CD4-positive, alpha-beta T cell (primary cell): ENCODE measurements at regions not wholly inside any gene's neighbourhood (a gene's known extent, or its start where the extent isn't known, plus 50 kb on each side); places are given as distances from the start of the nearest gene placed in this dataset.

ENCODE experiments used
- ATAC-seq: fragments of 200-7000 bp; cut with Tn5 transposase; one replicate; pipeline ENCODE4 v1.10.0; 2022; ENCODE audit warnings: mild to moderate bottlenecking; ENCODE audit not compliant: poor library complexity
- CTCF ChIA-PET: fragments of 350-600 bp; sonication (Branson Sonifier 250); formaldehyde crosslinking; loops from one replicate; lab custom pipeline; 2021; ENCODE audit warnings: antibody characterized with exemption, inconsistent platforms; lab: Charles Lee
- POLR2A ChIA-PET: fragments of 350-600 bp; sonication (Branson Sonifier 250); formaldehyde crosslinking; loops from one replicate; lab custom pipeline; 2021; ENCODE audit warnings: antibody characterized with exemption, inconsistent platforms; lab: Charles Lee
- DNase-seq, 14 experiments: peaks; one replicate each; pipeline ENCODE4 v3.0.0-alpha.2; 2013 to 2020; ENCODE audit warnings: mixed read lengths in 2 of 14
- H3K27ac ChIP-seq, 2 donors: one replicate each; pipeline versions ENCODE4 v1.5.1 to v1.7.0; 2013; ENCODE audit warnings: low read length in 2 of 2, low read depth in 1 of 2, mild to moderate bottlenecking in 1 of 2
- H3K27me3 ChIP-seq, 2 experiments: 1 replicate in 1 of 2; 2 replicates in 1 of 2; pipeline versions ENCODE4 v1.6.1 to v1.7.0; 2013; ENCODE audit warnings: low read length in 2 of 2, control low read depth in 1 of 2, mild to moderate bottlenecking in 1 of 2, moderate library complexity in 1 of 2; ENCODE audit not compliant: insufficient read depth in 2 of 2, control insufficient read depth in 1 of 2
- H3K36me3 ChIP-seq: one replicate; pipeline ENCODE4 v1.6.1; 2013; ENCODE audit warnings: low read length, control low read depth; ENCODE audit not compliant: insufficient read depth
- H3K4me1 ChIP-seq: one replicate; pipeline ENCODE4 v1.6.1; 2013; ENCODE audit warnings: low read length, control low read depth; ENCODE audit not compliant: insufficient read depth
- H3K4me3 ChIP-seq: one replicate; pipeline ENCODE4 v1.5.1; 2013; ENCODE audit warnings: mild to moderate bottlenecking, low read length, moderate library complexity
- H3K9me3 ChIP-seq, 2 experiments: 1 replicate in 1 of 2; 2 replicates in 1 of 2; pipeline versions ENCODE4 v1.6.1 to v1.7.0; 2013; ENCODE audit warnings: low read length in 2 of 2, mild to moderate bottlenecking in 2 of 2, control low read depth in 1 of 2, moderate library complexity in 1 of 2; ENCODE audit not compliant: control insufficient read depth in 1 of 2, insufficient read depth in 1 of 2
- H3K27ac Mint-ChIP-seq: one replicate; pipeline ENCODE4 v1.8.0; 2020; ENCODE audit warnings: mixed read lengths
- H3K27me3 Mint-ChIP-seq: one replicate; pipeline ENCODE4 v1.8.0; 2021; ENCODE audit warnings: mixed read lengths
- H3K36me3 Mint-ChIP-seq: one replicate; pipeline ENCODE4 v1.8.0; 2021; ENCODE audit warnings: low read depth, mixed read lengths
- H3K4me1 Mint-ChIP-seq: one replicate; pipeline ENCODE4 v1.8.0; 2021; ENCODE audit warnings: low read depth, mixed read lengths
- H3K4me3 Mint-ChIP-seq: one replicate; pipeline ENCODE4 v1.8.0; 2020; ENCODE audit warnings: mild to moderate bottlenecking, mixed read lengths
- H3K9me3 Mint-ChIP-seq: one replicate; pipeline ENCODE4 v1.8.0; 2020; ENCODE audit warnings: mixed read lengths
- CTCF ChIP-seq: fragments of 200-600 bp; IDR thresholded peaks from one replicate; pipeline ENCODE4 v1.8.0; 2022; ENCODE audit warnings: antibody characterized with exemption, mild to moderate bottlenecking
- intact Hi-C, 2 experiments: fragments of 100-400 bp; cut with DNase I in 1 of 2; cut with micrococcal nuclease in 1 of 2; formaldehyde crosslinking; loops; one replicate each; pipeline versions ENCODE4 v1.15.1 to v1.9.0; 2023 to 2025; cut with DNase I, micrococcal nuclease

- Histone ChIP-seq H3K27me3 (no peaks in the 10 kb centered on the region), H3K36me3 (no peaks in the 10 kb centered on the region), H3K4me3 (no peak overlapping the region), H3K27ac (no peak overlapping the region), H3K9me3 (peaks cover 0 to 4% of the 10 kb centered on the region in 2 experiments), H3K4me1 (no peaks in the 10 kb centered on the region)
- Mint-ChIP-seq H3K27me3 (no peaks in the 10 kb centered on the region), H3K9me3 (peaks cover 2% of the 10 kb centered on the region), H3K4me1 (no peaks in the 10 kb centered on the region), H3K27ac (no peak overlapping the region), H3K36me3 (no peaks in the 10 kb centered on the region), H3K4me3 (no peak overlapping the region)
- ATAC-seq (no peak), DNase-seq (no peak)
- CTCF ChIA-PET = no interaction called here
- POLR2A ChIA-PET = no interaction called here
- intact Hi-C loops = loop anchor here in 1 of 2 experiments (5.0 kb wide), 1 partner anchor 52 kb away; no protein-coding TSS in a partner anchor
- TF ChIP-seq CTCF = no peak
Observed at GRCh38 chr18:25445430-25445829, 93.5 kb upstream of the ZNF521 start.

- H3K27me3 ChIP-seq = no peaks in the 10 kb centered on the region
- no peak for ATAC-seq
- H3K4me1 ChIP-seq = no peaks in the 10 kb centered on the region
- H3K36me3 ChIP-seq = no peaks in the 10 kb centered on the region
- peaks cover 0 to 4% of the 10 kb centered on the region in 2 experiments for H3K9me3 ChIP-seq
- H3K27me3 Mint-ChIP-seq = no peaks in the 10 kb centered on the region
- H3K27ac Mint-ChIP-seq = no peak overlapping the region
- DNase-seq = no peak
- no peak for TF ChIP-seq CTCF
- CTCF ChIA-PET = no interaction called here
- POLR2A ChIA-PET = no interaction called here
- H3K36me3 Mint-ChIP-seq = no peaks in the 10 kb centered on the region
- H3K27ac ChIP-seq = no peak overlapping the region
- H3K4me1 Mint-ChIP-seq = no peaks in the 10 kb centered on the region
- intact Hi-C loops = no loop called here
- no peak overlapping the region for H3K4me3 Mint-ChIP-seq
- peaks cover 2% of the 10 kb centered on the region for H3K9me3 Mint-ChIP-seq
- H3K4me3 ChIP-seq = no peak overlapping the region
Observed at GRCh38 chr18:25443776-25444175, 91.8 kb upstream of the ZNF521 start.

GRCh38 chr18:25435149-25435782 is 83.3 kb upstream of the ZNF521 start:
- no peaks in the 10 kb centered on the region for H3K36me3 ChIP-seq
- DNase-seq (no peak), ATAC-seq (no peak)
- TF ChIP-seq CTCF = no peak
- Mint-ChIP-seq H3K27ac (no peak overlapping the region), H3K4me1 (no peaks in the 10 kb centered on the region), H3K27me3 (no peaks in the 10 kb centered on the region), H3K4me3 (no peak overlapping the region), H3K36me3 (no peaks in the 10 kb centered on the region), H3K9me3 (no peaks in the 10 kb centered on the region)
- H3K27me3 ChIP-seq = no peaks in the 10 kb centered on the region
- H3K27ac ChIP-seq = no peak overlapping the region
- H3K4me3 ChIP-seq = no peak overlapping the region
- intact Hi-C loops = no loop called here
- no peaks in the 10 kb centered on the region for H3K9me3 ChIP-seq
- ChIA-PET CTCF (no interaction called here), POLR2A (no interaction called here)
- no peaks in the 10 kb centered on the region for H3K4me1 ChIP-seq
